Ovary (tissue), 7 donors: ENCODE measurements at regions not wholly inside any gene's neighbourhood (a gene's known extent, or its start where the extent isn't known, plus 50 kb on each side); places are given as distances from the start of the nearest gene placed in this dataset.

ENCODE experiments used
- DNase-seq, 5 donors: peaks; one replicate each; pipeline ENCODE4 v3.0.0-alpha.2; 2019 to 2020
- H3K27ac ChIP-seq, 2 donors: fragments of 200-600 bp; one replicate each; pipeline versions ENCODE4 v1.5.1 to v1.8.0; 2019 to 2022
- H3K27me3 ChIP-seq: fragments of 200-600 bp; one replicate; pipeline ENCODE4 v1.8.0; 2022
- H3K36me3 ChIP-seq: fragments of 200-600 bp; sonication (generic); one replicate; pipeline ENCODE4 v1.5.1; 2019
- H3K4me1 ChIP-seq: one replicate; pipeline ENCODE4 v1.8.1; 2013; ENCODE audit warnings: mild to moderate bottlenecking, moderate library complexity; ENCODE audit not compliant: insufficient read depth
- H3K4me3 ChIP-seq: fragments of 200-600 bp; sonication (generic); one replicate; pipeline ENCODE4 v1.5.1; 2017
- H3K9me3 ChIP-seq, 2 donors: fragments of 200-600 bp in 1 of 2; sonication (generic) in 1 of 2; one replicate each; pipeline versions ENCODE4 v1.5.1 to v1.8.1; 2013 to 2019; ENCODE audit warnings: mild to moderate bottlenecking in 1 of 2, moderate library complexity in 1 of 2
- EP300 ChIP-seq: sonication (generic); formaldehyde crosslinking; IDR thresholded peaks from one replicate; pipeline ENCODE4 v1.6.1; 2017; ENCODE audit warnings: antibody characterized with exemption
- POLR2A ChIP-seq: fragments of 450-650 bp; IDR thresholded peaks from one replicate; pipeline ENCODE4 v1.6.1; 2017; ENCODE audit warnings: antibody characterized with exemption, mild to moderate bottlenecking, moderate library complexity
- WGBS, 3 donors: extraction: QIAGEN DNeasy Blood & Tissue Kit in 1 of 3; methylation state at CpG; one replicate each; pipeline versions ENCODE4 v1.1.5 to v1.1.7; 2013 to 2017; 5-methylcytosine and 5-hydroxymethylcytosine counted together
- intact Hi-C, 4 donors: fragments of 100-400 bp; cut with DNase I; formaldehyde crosslinking; loops; one replicate each; pipeline versions ENCODE4 v1.11.0 to v1.15.1; 2022 to 2023
- TF ChIP-seq, protein P1 (sequence below), 3 donors: fragments of 450-650 bp in 2 of 3; fragments of 200-600 bp in 1 of 3; IDR thresholded peaks; one replicate each; pipeline versions ENCODE4 v1.5.1 to v1.8.0; 2016 to 2022; ENCODE audit warnings: antibody characterized with exemption in 3 of 3, mild to moderate bottlenecking in 1 of 3
- donor health status: DM: no; HTN: no; CAD: no; lungs with moderate emphysema.
- donor health status: DM: no; HTN: no; CAD: no.
- donor health status: Bipolar disorder and iron deficiency.
- donor health status: DM: no; HTN: no; CAD: no.
- donor health status: DM: yes; HTN: yes; CAD: no.

DNA sequence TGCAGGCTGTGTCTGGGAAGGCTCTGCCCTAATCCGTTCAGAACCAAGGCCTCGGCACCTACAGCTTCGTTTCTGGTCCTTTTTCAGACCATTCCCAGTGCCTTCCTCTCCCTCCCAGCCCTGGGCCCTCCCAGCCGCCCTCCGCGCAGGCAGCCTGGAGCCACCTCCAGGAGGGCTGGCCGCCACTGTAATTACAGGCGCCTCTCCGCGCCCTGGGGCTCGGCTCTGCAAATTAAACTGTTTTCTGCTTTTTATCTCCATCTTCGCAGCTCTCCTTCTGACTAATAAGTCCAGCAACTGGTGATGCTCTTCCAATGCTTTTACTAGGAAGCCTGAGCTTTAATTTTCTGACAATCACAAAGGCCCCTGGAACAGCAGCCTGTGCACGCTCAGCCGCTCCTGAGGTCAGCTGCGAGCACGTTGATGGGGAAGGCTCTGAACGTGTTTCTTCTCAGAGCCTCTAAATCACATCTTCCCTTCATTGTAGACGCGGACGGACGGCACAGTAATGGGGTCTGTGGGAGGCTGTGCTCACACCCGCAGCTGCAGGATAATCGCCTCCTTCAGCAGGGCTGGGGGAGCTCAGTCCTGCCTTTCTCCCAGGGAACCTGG, 194.6 kb downstream of the DLL1 start:
- H3K36me3 ChIP-seq: no peaks in the 10 kb centered on the region
- H3K9me3 ChIP-seq: no peaks in the 10 kb centered on the region
- no peak overlapping the region for H3K4me3 ChIP-seq
- H3K4me1 ChIP-seq: no peaks in the 10 kb centered on the region
- no peaks in the 10 kb centered on the region for H3K27me3 ChIP-seq
- DNase-seq: peak in 2 of 5 donors; percentile 2 to 3
- TF ChIP-seq POLR2A: no peak
- no peak for TF ChIP-seq EP300
- TF ChIP-seq, protein P1, sequence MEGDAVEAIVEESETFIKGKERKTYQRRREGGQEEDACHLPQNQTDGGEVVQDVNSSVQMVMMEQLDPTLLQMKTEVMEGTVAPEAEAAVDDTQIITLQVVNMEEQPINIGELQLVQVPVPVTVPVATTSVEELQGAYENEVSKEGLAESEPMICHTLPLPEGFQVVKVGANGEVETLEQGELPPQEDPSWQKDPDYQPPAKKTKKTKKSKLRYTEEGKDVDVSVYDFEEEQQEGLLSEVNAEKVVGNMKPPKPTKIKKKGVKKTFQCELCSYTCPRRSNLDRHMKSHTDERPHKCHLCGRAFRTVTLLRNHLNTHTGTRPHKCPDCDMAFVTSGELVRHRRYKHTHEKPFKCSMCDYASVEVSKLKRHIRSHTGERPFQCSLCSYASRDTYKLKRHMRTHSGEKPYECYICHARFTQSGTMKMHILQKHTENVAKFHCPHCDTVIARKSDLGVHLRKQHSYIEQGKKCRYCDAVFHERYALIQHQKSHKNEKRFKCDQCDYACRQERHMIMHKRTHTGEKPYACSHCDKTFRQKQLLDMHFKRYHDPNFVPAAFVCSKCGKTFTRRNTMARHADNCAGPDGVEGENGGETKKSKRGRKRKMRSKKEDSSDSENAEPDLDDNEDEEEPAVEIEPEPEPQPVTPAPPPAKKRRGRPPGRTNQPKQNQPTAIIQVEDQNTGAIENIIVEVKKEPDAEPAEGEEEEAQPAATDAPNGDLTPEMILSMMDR (IDR thresholded peaks at IDR 0.05): no peak
- WGBS, 3 donors: 50 to 60% (median 58%) methylated on average over 23 of the region's 23 CpGs
- no peak overlapping the region for H3K27ac ChIP-seq
- intact Hi-C loops: no loop called here

DNA sequence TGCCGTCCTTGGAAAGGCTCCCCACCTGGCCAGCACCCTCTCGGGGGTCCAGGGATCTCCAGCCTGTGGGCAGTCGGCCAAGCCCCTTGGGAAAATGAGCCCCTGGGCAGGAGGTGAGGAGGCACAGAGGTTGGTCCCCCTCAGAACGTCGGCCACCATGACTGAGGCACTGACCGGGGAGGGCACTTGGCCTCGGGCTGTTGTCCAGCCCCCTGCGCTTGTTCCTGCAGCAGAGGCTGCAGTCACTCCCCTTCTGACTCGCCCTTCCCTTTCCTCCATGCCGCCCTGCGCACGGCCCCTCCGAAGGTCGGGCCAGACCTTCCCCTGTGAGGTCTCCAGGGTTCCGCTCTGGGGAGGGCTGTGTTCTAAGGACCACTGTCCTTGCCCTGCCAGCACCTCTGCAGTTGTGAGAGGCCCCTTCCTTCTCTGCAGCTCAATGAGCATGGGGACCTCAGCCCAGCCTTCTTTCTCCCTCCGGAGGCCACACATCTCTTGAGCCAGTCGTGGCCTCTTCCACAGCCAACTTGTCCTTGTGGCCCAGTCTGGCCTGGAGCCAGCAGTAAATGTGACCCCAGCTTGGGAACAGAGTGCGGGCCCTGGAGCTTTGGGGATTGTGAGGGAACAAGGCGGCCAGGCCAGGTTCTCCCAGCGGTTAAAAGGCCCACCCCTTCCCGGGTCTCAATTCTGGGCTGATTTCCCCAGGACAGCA, 195.5 kb downstream of the DLL1 start:
- H3K4me1 ChIP-seq: no peaks in the 10 kb centered on the region
- no peaks in the 10 kb centered on the region for H3K36me3 ChIP-seq
- intact Hi-C loops: no loop called here
- 80 to 89% (median 81%) methylated on average over 20 to 21 of the region's 21 CpGs for WGBS, 3 donors
- TF ChIP-seq EP300: no peak
- TF ChIP-seq POLR2A: no peak
- TF ChIP-seq, protein P1 (IDR thresholded peaks at IDR 0.05): no peak
- peak in 2 of 5 donors; percentile 5 to 13 for DNase-seq
- no peaks in the 10 kb centered on the region for H3K9me3 ChIP-seq
- no peaks in the 10 kb centered on the region for H3K27me3 ChIP-seq
- H3K4me3 ChIP-seq: no peak overlapping the region
- no peak overlapping the region for H3K27ac ChIP-seq

DNA sequence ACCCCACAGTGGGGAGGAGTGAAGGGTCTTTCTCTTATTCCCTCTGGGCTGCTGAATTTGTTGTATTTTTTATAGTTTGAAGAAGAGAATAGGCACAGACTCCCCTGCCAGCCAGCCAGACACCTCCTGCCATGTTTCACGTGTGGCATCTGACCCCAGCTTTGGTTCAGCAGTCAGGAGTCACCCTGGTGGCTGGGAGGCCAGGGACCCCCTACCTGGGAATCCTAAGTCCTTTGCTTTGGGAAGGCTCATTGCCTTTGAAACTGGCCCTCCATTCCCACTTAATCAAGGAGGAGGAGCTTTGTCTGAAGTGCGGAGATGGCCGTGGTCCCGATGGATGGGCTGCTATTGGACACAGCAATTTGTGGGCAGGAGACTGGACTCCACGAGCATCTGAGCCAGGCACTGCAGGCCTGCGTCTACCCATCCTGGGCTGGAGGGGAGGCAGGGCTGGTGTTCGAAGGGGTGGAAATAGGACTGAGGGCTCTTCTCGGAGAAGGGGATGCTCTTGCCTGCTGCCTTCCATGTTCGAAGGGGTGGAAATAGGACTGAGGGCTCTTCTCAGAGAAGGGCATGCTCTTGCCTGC, 196.1 kb downstream of the DLL1 start:
- WGBS, 3 donors: 82 to 87% (median 85%) methylated on average over 9 of the region's 9 CpGs

More for the DNA sequence above, 196.1 kb downstream of the DLL1 start:
- intact Hi-C loops: no loop called here
- Histone ChIP-seq H3K9me3 (no peaks in the 10 kb centered on the region), H3K27ac (no peak overlapping the region), H3K4me3 (no peak overlapping the region), H3K36me3 (no peaks in the 10 kb centered on the region), H3K4me1 (no peaks in the 10 kb centered on the region), H3K27me3 (no peaks in the 10 kb centered on the region)
- DNase-seq: peak in 2 of 5 donors; percentile 2 to 4
- no peak for TF ChIP-seq POLR2A
- no peak for TF ChIP-seq EP300
- TF ChIP-seq, protein P1 (IDR thresholded peaks at IDR 0.05): no peak
